MM.1S (cell line): ENCODE measurements at regions not wholly inside any gene's neighbourhood (a gene's known extent, or its start where the extent isn't known, plus 50 kb on each side); places are given as distances from the start of the nearest gene placed in this dataset.

Experiments used
- DNase-seq: peaks from one replicate; pipeline ENCODE4 v3.0.0-alpha.2; 2015
- H2AFZ ChIP-seq: fragments of 300-600 bp; sonication (generic); 2 replicates; pipeline ENCODE4 v1.6.0; 2016; ENCODE audit warnings: antibody characterized with exemption, low read length
- H3F3A ChIP-seq: fragments of 300-600 bp; sonication (generic); 2 replicates; pipeline ENCODE4 v1.6.1; 2016; ENCODE audit warnings: mild to moderate bottlenecking, antibody characterized with exemption, low read length, moderate library complexity, mixed read lengths; ENCODE audit not compliant: insufficient read depth
- H3K27ac ChIP-seq: fragments of 300-600 bp; sonication (generic); 2 replicates; pipeline ENCODE4 v1.5.1; 2016; ENCODE audit warnings: mild to moderate bottlenecking, low read length
- H3K27me3 ChIP-seq: fragments of 300-600 bp; sonication (generic); replicated peaks from 2 replicates; pipeline ENCODE4 v1.6.0; 2016; ENCODE audit warnings: low read length; ENCODE audit not compliant: insufficient read depth
- H3K36me3 ChIP-seq: fragments of 300-600 bp; sonication (generic); replicated peaks from 2 replicates; pipeline ENCODE4 v1.6.1; 2016; ENCODE audit warnings: mild to moderate bottlenecking, low read length, mixed read lengths; ENCODE audit not compliant: insufficient read depth
- H3K4me1 ChIP-seq: fragments of 300-600 bp; sonication (generic); 2 replicates; pipeline ENCODE4 v1.6.1; 2016; ENCODE audit warnings: low read length, mixed read lengths
- H3K4me2 ChIP-seq: fragments of 300-600 bp; sonication (generic); 2 replicates; pipeline ENCODE4 v1.6.0; 2016; ENCODE audit warnings: low read depth, low read length
- H3K4me3 ChIP-seq: fragments of 300-600 bp; sonication (generic); 2 replicates; pipeline ENCODE4 v1.5.1; 2016; ENCODE audit warnings: low read length, mixed read lengths
- H3K79me2 ChIP-seq: fragments of 300-600 bp; sonication (generic); 2 replicates; pipeline ENCODE4 v1.6.1; 2016; ENCODE audit warnings: mixed run types, low read length, mixed read lengths
- H3K9ac ChIP-seq: fragments of 300-600 bp; sonication (generic); 2 replicates; pipeline ENCODE4 v1.6.1; 2016; ENCODE audit warnings: low read length, mixed read lengths
- H3K9me2 ChIP-seq: fragments of 300-600 bp; sonication (generic); replicated peaks from 2 replicates; pipeline ENCODE4 v1.6.1; 2016; ENCODE audit warnings: mild to moderate bottlenecking, low read length, mixed read lengths; ENCODE audit not compliant: insufficient read depth
- H3K9me3 ChIP-seq: fragments of 300-600 bp; sonication (generic); replicated peaks from 2 replicates; pipeline ENCODE4 v1.6.1; 2016; ENCODE audit warnings: mild to moderate bottlenecking, low read length, mixed read lengths; ENCODE audit not compliant: insufficient read depth
- H4K20me1 ChIP-seq: fragments of 300-600 bp; sonication (generic); 2 replicates; pipeline ENCODE4 v1.6.1; 2016; ENCODE audit warnings: mild to moderate bottlenecking, low read length, moderate library complexity, mixed read lengths; ENCODE audit not compliant: insufficient read depth
- EZH2 ChIP-seq: fragments of 300-600 bp; sonication (generic); optimal IDR thresholded peaks from 2 replicates; pipeline ENCODE3; 2017; ENCODE audit warnings: low read depth, mild to moderate bottlenecking, antibody characterized with exemption, low read length, mixed read lengths
- EZH2phosphoT487 ChIP-seq: fragments of 300-600 bp; sonication (generic); IDR thresholded peaks from 2 replicates; pipeline ENCODE4 v1.6.1; 2018; ENCODE audit warnings: antibody characterized with exemption, low read length
- TF ChIP-seq, protein P1 (sequence below): fragments of 300-600 bp; sonication (generic); IDR thresholded peaks from 2 replicates; pipeline ENCODE4 v1.5.1; 2016; ENCODE audit warnings: antibody characterized with exemption, low read length, mixed read lengths

DNA sequence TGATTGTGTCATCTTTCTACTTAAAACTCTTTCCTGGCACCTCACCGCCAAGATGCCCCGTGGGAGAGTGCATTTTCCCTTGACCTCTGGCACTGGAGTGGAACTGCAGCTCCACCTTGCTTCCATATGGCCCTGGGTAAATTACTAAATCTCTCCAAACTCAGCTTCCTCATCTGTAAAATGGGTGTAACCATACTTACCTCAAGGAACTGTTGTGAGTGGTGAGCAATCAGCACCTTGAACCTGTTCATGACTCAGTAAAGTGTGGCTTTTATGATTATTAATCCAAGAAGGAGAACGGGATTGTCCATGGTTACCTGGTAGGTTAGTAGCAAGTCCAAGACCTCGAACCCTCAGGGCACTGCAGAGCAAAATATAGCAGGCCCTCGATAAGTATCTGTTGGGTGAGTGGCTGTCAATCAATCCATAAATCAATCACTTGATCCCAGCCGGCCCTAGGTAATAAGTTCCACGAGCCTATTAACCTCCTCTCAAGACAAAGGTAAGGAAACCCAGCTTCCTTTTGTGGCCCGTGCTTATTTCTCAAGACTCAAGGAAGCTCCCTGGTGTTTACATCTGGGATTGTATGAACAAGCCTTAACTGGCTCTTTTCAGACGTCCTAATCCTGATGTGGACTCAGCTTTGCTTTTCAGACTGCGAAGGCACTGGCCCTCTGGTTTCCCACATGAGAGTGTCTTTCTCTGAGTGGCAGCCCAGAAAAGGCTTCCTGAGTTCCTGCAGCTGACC lies 114.0 kb upstream of the GJB5 start:
- Histone ChIP-seq H3K9me2 (no peaks in the 10 kb centered on the region), H2AFZ (no peak overlapping the region), H3K9ac (no peak overlapping the region), H3K79me2 (no peaks in the 10 kb centered on the region), H3K9me3 (no peaks in the 10 kb centered on the region), H3K36me3 (no peaks in the 10 kb centered on the region), H4K20me1 (no peaks in the 10 kb centered on the region), H3K4me2 (no peak overlapping the region), H3K4me1 (no peaks in the 10 kb centered on the region), H3K27ac (no peak overlapping the region), H3K27me3 (no peaks in the 10 kb centered on the region), H3K4me3 (no peak overlapping the region), H3F3A (no peaks in the 10 kb centered on the region)
- TF ChIP-seq EZH2 = no peak
- DNase-seq = no peak

DNA sequence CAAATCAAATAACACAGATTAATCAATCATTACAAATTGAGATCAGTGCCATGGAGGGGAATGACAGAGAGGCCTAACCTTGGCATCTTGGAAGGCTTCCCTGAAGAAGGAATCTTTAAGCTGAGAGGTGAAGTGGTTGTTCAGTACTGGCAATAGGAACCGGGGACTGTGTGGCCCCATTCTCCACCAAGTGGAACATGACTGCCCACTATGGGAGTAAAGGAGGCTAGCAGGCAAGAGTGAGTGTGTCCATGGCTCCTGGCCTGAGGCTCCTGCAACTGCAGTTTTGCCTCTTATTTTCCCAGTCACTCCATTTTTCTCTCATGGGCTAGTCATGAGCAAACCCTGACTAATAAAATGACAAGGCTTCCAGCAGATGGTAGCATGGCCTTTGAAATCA lies 112.2 kb upstream of the GJB5 start:
- Histone ChIP-seq H3K4me1 (no peaks in the 10 kb centered on the region), H3K9me2 (no peaks in the 10 kb centered on the region), H3K4me2 (no peak overlapping the region), H3K27ac (no peak overlapping the region), H3K36me3 (no peaks in the 10 kb centered on the region), H3F3A (no peaks in the 10 kb centered on the region), H3K9ac (no peak overlapping the region), H3K79me2 (no peaks in the 10 kb centered on the region), H4K20me1 (no peaks in the 10 kb centered on the region), H2AFZ (no peak overlapping the region), H3K4me3 (no peak overlapping the region), H3K27me3 (peaks cover 5% of the 10 kb centered on the region; the same call in 1 of the 2 replicates), H3K9me3 (no peaks in the 10 kb centered on the region)
- no peak for DNase-seq
- TF ChIP-seq EZH2phosphoT487 (no peak), EZH2 (no peak)
- TF ChIP-seq, protein P1, sequence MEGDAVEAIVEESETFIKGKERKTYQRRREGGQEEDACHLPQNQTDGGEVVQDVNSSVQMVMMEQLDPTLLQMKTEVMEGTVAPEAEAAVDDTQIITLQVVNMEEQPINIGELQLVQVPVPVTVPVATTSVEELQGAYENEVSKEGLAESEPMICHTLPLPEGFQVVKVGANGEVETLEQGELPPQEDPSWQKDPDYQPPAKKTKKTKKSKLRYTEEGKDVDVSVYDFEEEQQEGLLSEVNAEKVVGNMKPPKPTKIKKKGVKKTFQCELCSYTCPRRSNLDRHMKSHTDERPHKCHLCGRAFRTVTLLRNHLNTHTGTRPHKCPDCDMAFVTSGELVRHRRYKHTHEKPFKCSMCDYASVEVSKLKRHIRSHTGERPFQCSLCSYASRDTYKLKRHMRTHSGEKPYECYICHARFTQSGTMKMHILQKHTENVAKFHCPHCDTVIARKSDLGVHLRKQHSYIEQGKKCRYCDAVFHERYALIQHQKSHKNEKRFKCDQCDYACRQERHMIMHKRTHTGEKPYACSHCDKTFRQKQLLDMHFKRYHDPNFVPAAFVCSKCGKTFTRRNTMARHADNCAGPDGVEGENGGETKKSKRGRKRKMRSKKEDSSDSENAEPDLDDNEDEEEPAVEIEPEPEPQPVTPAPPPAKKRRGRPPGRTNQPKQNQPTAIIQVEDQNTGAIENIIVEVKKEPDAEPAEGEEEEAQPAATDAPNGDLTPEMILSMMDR = no peak

DNA sequence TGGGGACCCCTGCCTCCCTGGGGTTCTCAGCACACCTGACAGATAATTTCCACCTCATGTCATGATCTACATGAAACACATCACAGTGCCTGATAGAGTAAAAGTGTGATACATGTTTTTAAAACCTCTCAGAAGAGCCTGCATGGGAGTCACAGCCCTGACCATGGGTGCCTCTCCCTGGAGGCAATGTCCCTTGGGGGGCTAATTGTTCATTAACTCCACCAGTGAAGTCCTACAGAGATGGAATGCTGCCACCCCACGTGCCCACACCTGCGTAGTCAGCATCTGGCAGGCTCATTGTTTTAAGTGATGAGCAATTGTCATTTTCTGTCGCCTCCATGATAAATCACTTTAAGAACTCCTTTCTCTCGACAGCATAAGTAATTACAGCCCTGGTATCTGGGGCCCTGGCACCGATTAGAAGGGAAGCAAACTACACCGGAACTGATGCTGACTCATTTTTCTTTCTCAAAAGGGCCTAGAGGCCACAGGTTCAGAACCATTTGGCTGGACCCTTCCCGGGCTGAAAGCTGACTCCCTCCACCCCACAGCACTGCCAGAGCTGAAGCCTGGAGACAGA lies 109.6 kb upstream of the GJB5 start:
- Histone ChIP-seq H4K20me1 (no peaks in the 10 kb centered on the region), H3K4me1 (no peaks in the 10 kb centered on the region), H3K9me3 (no peaks in the 10 kb centered on the region), H3K79me2 (no peaks in the 10 kb centered on the region), H3F3A (no peaks in the 10 kb centered on the region), H3K9ac (no peak overlapping the region), H3K4me3 (no peak overlapping the region), H3K9me2 (no peaks in the 10 kb centered on the region), H2AFZ (no peak overlapping the region), H3K4me2 (no peak overlapping the region), H3K27me3 (peaks cover 27% of the 10 kb centered on the region; the same call in 1 of the 2 replicates), H3K27ac (no peak overlapping the region), H3K36me3 (no peaks in the 10 kb centered on the region)
- TF ChIP-seq, protein P1 = no peak
- TF ChIP-seq EZH2 = no peak
- DNase-seq = no peak

DNA sequence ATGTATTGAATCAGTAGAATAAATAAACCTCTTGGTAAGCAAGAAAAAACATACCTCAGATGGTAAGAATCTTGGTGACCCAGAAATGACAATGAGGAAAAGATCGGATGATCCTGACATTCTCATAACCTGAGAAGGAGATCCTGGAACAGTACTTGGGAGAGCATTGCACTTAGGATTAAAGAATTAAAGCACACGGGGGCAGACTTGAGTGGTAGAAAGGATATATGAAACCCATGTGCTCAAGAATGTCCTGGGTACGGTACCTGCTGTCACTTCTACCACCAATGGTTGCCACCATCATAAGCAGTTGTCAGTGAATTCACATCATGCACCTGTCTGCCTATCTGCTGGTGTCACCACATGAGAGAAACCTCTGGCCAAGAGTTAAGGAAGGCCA lies 108.9 kb upstream of the GJB5 start:
- H3K9me2 ChIP-seq = no peaks in the 10 kb centered on the region
- no peak overlapping the region for H2AFZ ChIP-seq
- peaks cover 27% of the 10 kb centered on the region; the same call in 1 of the 2 replicates for H3K27me3 ChIP-seq
- TF ChIP-seq, protein P1 = no peak
- TF ChIP-seq EZH2phosphoT487 = no peak
- TF ChIP-seq EZH2 = no peak
- no peaks in the 10 kb centered on the region for H3K36me3 ChIP-seq
- H3K27ac ChIP-seq = no peak overlapping the region
- DNase-seq = no peak
- no peaks in the 10 kb centered on the region for H3K4me1 ChIP-seq
- H3K79me2 ChIP-seq = no peaks in the 10 kb centered on the region
- no peaks in the 10 kb centered on the region for H3F3A ChIP-seq
- H4K20me1 ChIP-seq = no peaks in the 10 kb centered on the region
- no peak overlapping the region for H3K4me2 ChIP-seq
- no peak overlapping the region for H3K9ac ChIP-seq
- H3K4me3 ChIP-seq = no peak overlapping the region
- no peaks in the 10 kb centered on the region for H3K9me3 ChIP-seq
